Glutamatergic neuron (in vitro differentiated cells): ENCODE measurements at regions not wholly inside any gene's neighbourhood (a gene's known extent, or its start where the extent isn't known, plus 50 kb on each side); places are given as distances from the start of the nearest gene placed in this dataset.

ENCODE experiments used
- DNase-seq: peaks from one replicate; pipeline ENCODE4 v3.0.0; 2022
- H3K27ac Mint-ChIP-seq: one replicate; pipeline ENCODE4 v1.8.0; 2020; ENCODE audit warnings: mild to moderate bottlenecking, mixed read lengths, inconsistent platforms; ENCODE audit not compliant: unreplicated experiment
- H3K27me3 Mint-ChIP-seq: one replicate; pipeline ENCODE4 v1.8.0; 2020; ENCODE audit warnings: mild to moderate bottlenecking, moderate library complexity, mixed read lengths, inconsistent platforms; ENCODE audit not compliant: unreplicated experiment
- H3K36me3 Mint-ChIP-seq: one replicate; pipeline ENCODE4 v1.8.0; 2020; ENCODE audit warnings: mild to moderate bottlenecking, mixed read lengths, inconsistent platforms; ENCODE audit not compliant: unreplicated experiment
- H3K4me1 Mint-ChIP-seq: one replicate; pipeline ENCODE4 v1.8.0; 2020; ENCODE audit warnings: mild to moderate bottlenecking, low read depth, mixed read lengths, inconsistent platforms; ENCODE audit not compliant: unreplicated experiment
- H3K4me3 Mint-ChIP-seq: one replicate; pipeline ENCODE4 v1.8.0; 2020; ENCODE audit warnings: mild to moderate bottlenecking, mixed read lengths, inconsistent platforms; ENCODE audit not compliant: unreplicated experiment
- H3K9me3 Mint-ChIP-seq: one replicate; pipeline ENCODE4 v1.8.0; 2020; ENCODE audit warnings: mild to moderate bottlenecking, moderate library complexity, mixed read lengths, inconsistent platforms; ENCODE audit not compliant: unreplicated experiment
- CTCF ChIP-seq: fragments of 200-600 bp; sonication (generic); IDR thresholded peaks from one replicate; pipeline ENCODE4 v1.5.0; 2021; ENCODE audit not compliant: partially characterized antibody, unreplicated experiment

DNA sequence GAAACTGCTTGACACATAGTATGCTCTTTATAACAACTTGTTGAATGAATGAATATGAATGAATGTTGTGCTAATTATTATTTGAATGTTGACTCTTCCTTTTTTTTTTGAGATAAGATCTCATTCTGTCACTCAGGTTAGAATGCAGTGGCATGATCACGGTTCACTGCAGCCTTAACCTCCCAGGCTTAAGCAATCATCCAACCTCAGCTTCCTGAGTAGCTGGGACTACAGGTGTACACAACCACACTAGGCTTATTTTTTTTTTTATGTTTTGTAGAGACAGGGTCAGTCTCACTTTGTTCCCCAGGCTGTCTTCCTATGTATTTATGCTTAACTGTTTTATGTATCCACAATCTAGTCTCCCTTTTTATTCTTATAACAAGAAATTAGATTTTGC lies 114.7 kb upstream of the WDFY3 start:
- Mint-ChIP-seq H3K9me3 (peaks cover 5% of the 10 kb centered on the region), H3K36me3 (peaks cover 8% of the 10 kb centered on the region), H3K27me3 (peaks cover 4% of the 10 kb centered on the region), H3K4me1 (peaks cover 12% of the 10 kb centered on the region), H3K27ac (no peak overlapping the region), H3K4me3 (no peak overlapping the region)
- DNase-seq, result no peak
- no peak for TF ChIP-seq CTCF

DNA sequence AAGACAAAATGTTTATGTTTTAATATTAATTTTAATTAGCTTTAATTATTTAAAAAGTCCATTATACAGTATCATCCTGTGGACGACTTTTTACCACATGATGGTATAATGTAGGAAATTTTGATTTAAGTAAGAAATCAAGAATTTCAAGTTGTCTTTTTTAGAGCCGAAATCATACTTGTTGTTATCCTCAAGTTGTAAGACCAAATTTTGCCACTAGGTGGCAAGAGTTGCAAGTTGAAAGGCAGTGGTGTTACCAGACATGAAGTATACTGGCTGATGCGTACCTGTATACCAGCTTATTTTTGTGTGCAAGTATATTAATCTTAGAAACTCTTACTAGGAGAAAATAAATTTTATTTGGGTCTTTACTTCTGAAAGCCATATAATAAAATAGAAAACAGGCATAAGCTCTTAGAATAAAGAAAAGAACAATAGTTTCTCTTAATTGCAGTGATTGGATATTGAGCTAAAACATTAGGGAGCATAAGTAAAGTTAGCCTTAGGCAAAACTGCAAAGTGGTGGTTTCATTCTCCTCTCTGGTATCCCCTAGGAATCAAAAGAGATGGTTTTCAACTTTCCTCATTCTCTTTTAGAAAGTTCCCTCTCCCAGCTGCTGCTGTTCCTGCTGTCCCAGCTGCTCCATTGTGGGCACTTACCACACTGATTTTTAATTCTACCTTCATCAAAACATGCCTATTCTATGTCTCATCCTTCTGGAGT lies 118.0 kb upstream of the WDFY3 start:
- Mint-ChIP-seq H3K27ac (peak overlapping the region; percentile 84), H3K9me3 (peaks cover 5% of the 10 kb centered on the region), H3K4me3 (peak overlapping the region; percentile 37), H3K4me1 (peaks cover 18% of the 10 kb centered on the region), H3K36me3 (peaks cover 18% of the 10 kb centered on the region), H3K27me3 (peaks cover 4% of the 10 kb centered on the region)
- peak; percentile 29 for DNase-seq
- peak; percentile 87 for TF ChIP-seq CTCF

GRCh38 chr4:85086721-85087120 lies 120.2 kb upstream of the WDFY3 start:
- peaks cover 5% of the 10 kb centered on the region for H3K9me3 Mint-ChIP-seq

DNA sequence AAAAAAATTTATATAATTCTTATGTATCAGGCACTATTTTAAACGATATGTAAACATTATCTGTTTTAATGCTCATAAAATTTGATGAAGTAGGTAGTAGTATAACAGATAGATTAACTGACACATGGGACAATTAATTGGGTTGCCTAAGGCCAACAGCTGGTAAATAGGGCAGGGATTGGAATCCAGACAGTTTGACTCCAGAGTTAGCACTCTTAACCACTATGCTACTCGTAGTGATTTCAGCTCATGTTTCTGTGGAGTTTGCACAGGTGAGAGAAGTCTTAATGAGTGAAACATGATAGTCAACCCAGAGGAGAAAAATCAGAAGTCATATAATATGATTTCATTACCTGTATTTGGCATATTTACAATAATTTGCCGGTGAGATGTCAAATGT lies 126.0 kb upstream of the WDFY3 start:
- no peak for TF ChIP-seq CTCF
- Mint-ChIP-seq H3K36me3 (peaks cover 19% of the 10 kb centered on the region), H3K4me3 (no peak overlapping the region), H3K4me1 (peaks cover 6% of the 10 kb centered on the region), H3K27me3 (no peaks in the 10 kb centered on the region), H3K27ac (no peak overlapping the region), H3K9me3 (no peaks in the 10 kb centered on the region)
- DNase-seq, result no peak

More at GRCh38 chr4:85086721-85087120, 120.2 kb upstream of the WDFY3 start:
- no peak for DNase-seq
- no peak overlapping the region for H3K27ac Mint-ChIP-seq
- no peak for TF ChIP-seq CTCF
- H3K27me3 Mint-ChIP-seq, result peaks cover 4% of the 10 kb centered on the region
- peaks cover 18% of the 10 kb centered on the region for H3K36me3 Mint-ChIP-seq
- H3K4me3 Mint-ChIP-seq, result no peak overlapping the region
- H3K4me1 Mint-ChIP-seq, result peaks cover 18% of the 10 kb centered on the region

DNA sequence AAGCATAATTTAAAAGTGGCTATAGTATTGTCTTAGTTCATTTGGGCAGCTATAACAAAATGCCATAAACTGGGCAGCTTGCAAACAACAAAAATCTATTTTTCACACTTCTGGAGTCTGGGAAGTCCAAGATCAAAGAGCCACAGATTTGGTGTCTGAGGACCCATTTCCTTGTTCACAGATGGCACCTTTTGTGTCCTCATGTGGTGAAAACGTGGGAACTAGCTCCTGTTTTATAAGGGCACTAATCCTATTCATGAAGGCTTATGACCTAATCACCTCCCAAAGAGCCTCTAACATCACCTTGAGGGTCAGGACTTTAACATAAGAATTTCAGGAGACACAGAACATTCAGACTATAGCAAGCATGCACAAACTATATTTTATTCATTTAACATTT lies 126.5 kb upstream of the WDFY3 start:
- no peaks in the 10 kb centered on the region for H3K9me3 Mint-ChIP-seq
- no peak for DNase-seq
- TF ChIP-seq CTCF, result no peak
- H3K4me3 Mint-ChIP-seq, result no peak overlapping the region
- no peaks in the 10 kb centered on the region for H3K27me3 Mint-ChIP-seq
- H3K4me1 Mint-ChIP-seq, result peaks cover 6% of the 10 kb centered on the region
- H3K27ac Mint-ChIP-seq, result no peak overlapping the region
- H3K36me3 Mint-ChIP-seq, result peaks cover 21% of the 10 kb centered on the region
